ENCODE measurements at regions not wholly inside any gene's neighbourhood (a gene's known extent, or its start where the extent isn't known, plus 50 kb on each side); places are given as distances from the start of the nearest gene placed in this dataset.

DNA sequence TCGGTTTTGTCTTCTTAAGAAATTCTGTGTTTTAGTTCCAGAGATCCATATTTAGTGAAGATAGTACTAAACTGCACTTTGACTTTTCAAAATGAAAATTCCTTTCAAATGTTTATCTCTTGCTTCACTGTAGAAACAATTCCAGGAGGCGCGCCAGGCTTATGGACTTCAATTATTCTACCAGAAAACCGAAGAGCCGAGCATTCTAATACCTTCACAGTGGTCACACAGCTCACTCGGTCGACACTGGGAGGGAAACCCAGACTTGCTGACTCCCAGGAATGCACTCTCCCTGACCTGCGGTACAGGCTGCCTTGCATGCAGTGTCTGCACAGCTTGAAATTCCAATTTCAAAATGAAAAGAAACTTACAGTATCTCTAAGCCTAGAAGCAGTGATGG lies 119.9 kb upstream of the PIEZO2 start:
- DNase-seq (ENCODE audit: low read depth, low spot score): no peak

DNA sequence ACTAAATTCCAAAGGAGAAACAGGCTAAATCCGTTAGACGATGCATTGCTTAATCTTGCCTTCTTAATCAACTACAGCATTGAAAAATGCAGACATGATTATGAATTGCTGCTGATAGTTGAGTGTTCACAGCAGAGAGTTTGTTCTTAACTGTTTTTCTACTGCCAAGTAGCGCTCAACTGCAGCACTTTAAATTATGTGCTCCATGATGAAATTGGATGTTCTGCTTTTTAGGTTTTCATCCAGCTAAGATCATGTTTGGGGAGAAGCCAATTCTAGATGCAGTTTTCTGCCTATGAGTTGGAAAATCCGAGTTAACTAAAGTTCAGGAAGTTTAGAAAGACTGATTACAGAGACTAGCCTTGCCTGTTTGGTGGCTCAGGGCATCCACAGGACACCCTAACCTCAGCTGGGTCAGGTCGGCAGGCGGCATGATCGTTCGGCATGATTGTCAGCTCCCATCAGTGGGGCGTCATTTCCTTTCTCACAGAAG lies 119.4 kb upstream of the PIEZO2 start:
- DNase-seq (ENCODE audit: low read depth, low spot score): no peak

DNA sequence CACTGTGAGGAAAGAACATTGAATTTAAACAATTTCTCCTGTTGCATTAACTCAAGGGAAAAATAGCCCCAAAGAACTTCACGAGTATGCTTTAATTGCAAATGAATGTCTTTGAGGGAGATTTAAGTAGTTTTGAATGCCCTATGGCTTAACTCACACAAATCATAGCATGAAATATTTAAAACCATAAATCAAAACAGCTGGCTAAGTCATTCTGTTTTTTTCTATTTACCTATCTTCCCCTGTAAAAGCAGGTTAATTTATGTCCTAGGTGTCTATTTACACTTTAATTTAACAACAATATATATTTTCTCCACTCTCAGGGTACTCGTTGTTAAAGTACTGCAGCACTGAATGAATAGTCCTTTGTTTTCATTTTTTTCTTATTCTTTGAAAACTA lies 118.8 kb upstream of the PIEZO2 start:
- no peak for DNase-seq (ENCODE audit: low read depth, low spot score)

DNA sequence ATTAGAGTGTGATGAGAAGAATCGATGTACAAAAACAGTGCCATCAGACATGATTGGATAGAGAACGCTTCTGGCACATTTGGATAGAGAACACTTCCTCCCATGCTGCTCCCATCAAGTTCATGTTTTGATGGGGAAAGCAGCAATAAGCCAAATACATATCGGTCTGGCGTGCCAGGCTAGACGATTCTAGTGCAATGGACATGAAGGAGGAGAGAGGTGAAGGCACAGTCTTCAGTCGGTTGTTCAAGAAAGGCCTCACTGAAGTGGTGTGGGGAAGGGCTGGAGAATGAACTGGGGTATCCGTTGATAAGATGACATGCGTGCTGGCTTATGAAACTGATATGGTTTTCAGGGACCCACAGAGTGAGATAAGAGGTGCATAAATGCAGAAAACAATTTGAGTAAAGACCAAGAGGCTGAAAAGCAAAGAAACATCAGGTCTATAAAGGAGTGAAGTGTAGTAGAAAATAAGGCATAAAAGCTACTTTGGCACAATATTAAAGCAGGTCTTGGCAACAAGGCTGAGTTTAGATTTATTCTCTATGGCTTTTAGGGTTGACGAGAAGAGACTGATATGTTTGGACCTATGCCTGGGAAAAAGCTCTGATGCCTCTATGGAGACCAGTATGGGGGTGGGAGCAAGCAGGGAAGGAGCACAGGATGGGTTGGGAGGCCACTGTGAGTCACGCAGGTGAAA lies 117.6 kb upstream of the PIEZO2 start:
- DNase-seq (ENCODE audit: low read depth, low spot score): no peak

DNA sequence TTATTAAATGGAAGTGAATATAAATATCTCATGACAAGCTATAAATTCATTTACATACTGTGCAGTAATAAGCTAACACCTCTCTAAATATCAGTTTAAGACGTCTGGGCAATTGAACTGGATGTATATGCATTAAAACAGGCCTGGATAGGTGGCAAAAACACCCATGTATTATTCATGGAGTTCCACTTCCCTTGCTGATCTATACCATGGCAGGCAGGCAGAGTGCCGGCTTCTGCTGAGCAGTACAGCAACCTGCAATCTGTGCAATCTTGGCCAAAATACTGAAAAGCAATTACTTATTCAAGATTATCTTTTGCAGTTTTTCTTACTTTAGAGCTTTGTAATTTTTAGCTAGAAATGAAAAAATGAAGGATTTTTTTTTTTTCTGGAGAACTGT lies 112.1 kb upstream of the PIEZO2 start:
- no peak for DNase-seq (ENCODE audit: low read depth, low spot score)

DNA sequence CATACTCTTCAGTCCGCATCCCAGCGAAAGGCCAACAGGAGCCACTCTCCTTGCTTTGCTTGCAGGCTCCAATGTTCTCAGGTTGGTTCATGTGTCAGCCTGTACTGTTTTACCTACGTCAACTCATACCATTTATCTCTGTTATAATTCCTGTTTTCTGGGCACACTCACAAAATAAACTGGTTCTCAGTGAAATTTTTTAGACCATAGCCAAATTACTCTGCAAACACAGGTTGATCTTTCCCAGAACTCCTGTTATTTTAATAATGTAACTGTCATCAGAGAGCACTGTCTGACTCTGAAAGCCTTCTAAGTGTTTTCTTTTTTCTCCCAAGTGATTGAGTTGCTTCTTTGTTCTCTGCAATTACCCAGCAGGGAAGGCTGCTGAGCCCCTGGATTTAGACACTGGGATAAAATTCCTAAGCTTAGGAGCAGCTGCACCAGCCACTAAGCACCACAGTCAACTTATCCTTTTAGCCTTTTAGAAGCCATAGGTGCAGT lies 111.6 kb upstream of the PIEZO2 start:
- DNase-seq (ENCODE audit: low read depth, low spot score): no peak

DNA sequence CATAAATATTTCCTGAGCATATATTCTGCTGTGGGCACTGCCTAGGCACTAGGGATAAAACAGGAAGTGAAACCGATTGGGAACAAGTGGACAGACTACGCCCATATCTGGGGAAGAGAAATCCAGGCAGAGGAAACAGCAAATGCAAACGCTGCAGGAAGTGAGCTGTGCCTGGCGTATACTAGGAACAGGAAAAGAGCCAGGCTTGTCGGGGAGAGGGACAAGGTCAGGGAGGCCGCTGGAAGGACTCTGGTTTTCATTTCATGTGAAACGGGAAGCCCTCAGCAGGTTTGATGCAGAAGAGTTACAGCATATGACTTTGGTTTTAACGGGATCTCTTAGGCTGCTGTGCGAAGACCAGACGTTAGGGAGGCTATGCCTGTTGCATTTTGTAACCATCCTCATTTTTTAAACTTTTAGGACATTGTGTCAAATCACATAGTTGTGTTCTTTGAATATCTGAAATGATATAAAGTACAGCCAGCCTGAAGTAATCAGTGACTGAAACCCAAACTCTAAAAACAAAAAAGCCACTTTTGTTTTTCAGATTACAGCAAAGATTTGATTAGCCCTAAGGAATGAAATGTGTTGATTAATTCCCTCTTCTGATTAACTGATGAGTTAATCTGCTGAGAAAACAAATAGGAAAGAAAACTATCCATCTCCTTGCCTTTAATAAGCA lies 110.2 kb upstream of the PIEZO2 start:
- no peak for DNase-seq (ENCODE audit: low read depth, low spot score)

DNA sequence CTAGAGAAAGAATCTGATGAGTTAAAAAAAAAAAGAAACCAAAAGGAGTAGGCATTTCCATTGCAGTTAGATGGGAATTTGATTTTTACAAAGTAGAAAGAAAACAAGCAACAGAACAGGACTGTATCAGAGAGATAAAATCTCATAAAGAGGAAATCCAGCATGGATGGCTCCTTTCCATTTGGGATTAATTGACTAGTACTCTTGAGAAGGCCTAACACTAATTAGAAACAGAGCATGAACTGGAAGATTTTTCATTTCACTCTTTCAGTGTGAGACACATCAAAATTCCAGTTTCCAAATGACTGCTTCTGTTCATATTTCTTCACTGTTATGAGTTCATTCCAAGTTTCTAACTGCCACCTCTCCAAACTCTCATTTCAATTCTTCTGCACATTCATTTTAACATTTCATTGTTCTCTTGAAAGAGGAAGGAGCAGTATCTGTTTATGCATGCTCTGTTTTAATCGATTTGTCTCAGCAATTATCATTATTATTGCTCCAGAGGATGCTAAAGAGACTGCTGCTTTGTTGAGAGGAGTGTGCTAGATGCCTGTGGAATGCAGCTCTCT lies 108.8 kb upstream of the PIEZO2 start:
- no peak for DNase-seq (ENCODE audit: low read depth, low spot score)

DNA sequence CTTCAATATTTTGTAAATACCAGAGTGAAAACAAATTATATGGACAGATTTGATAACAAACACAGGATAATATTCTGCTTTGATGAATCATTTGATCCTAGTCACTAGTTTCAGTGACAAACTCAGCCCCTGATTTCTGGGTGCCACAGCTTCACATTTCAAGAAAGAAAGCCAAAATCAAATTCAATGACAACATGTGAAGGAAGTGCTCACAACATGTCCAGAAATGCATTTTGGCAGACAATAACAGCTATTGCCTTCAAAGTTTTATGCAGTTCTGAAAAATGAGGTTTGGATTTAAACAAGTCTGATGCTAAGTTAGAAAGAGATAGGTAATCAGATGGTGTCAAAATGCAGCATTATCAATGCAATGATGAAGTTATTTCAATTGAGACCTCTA lies 106.9 kb upstream of the PIEZO2 start:
- DNase-seq (ENCODE audit: low read depth, low spot score): no peak

DNA sequence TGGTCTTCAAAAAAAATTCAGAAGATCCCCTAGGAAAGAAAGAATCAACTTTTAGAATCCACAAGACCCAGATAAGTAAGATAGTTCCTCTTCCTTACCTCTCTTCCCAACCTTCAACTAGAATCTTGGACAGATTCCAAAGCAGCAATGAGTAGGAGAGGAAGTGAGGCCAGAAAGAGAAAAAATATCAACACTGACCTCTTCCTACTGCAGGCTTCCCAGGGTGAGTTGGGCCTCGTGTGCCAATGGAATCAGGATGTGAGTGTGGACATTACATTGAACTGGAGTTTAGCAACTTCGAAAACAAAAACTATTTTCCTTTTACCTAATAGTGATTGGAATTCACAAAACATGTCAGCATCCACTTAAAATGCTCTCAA lies 102.5 kb upstream of the PIEZO2 start:
- DNase-seq (ENCODE audit: low read depth, low spot score): no peak

DNA sequence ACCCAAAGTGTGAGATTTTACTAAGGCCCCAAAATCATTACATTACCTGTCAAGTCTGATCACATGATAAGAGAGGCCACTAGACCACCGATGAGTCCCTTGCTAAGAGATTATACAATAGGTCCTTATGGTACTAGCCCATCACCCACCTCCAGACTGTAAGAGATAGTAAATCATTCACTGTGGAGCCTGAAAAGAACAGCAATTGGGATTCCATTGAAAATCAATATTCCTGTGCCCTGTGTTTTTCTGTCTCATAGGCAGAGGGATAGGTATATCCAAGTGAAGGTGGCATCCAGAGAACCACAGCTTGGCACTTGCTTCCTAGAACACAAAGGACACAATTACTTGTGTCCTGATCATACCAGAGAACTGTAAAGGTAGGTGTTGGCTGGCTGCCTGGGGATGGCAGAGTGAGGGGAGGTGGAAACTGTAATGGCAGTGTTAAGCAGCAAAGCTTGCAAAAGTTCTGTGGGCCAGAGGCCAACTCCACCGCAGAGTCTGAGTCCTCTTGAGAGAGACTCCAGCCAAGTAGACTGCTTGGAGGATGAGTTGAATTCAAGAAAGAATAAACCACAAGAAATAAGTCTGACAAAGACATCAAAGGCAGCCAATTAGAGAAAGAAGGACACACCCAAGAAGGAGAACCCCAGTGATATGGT lies 102.0 kb upstream of the PIEZO2 start:
- peak; percentile 24 for DNase-seq (ENCODE audit: low read depth, low spot score)

DNA sequence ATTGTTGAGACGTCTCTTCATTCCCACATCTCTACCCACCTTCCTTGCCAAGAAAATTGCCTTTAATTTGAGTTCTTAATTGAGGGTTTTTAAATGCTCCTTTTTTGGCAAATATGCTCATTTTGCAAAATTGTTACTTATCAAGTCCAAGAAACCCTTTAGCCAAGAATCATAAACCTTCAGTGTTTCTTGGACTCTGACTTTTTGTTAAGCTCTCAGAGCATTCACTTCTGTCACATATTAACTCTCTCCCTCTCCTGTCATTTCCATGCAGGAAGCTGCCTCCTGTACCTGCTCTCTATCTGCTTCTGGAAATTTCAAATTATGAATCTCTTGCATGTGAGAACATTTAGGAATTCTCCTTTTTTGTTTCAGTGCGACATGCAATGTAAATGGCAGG lies 100.0 kb upstream of the PIEZO2 start:
- DNase-seq (ENCODE audit: low read depth, low spot score): no peak

DNA sequence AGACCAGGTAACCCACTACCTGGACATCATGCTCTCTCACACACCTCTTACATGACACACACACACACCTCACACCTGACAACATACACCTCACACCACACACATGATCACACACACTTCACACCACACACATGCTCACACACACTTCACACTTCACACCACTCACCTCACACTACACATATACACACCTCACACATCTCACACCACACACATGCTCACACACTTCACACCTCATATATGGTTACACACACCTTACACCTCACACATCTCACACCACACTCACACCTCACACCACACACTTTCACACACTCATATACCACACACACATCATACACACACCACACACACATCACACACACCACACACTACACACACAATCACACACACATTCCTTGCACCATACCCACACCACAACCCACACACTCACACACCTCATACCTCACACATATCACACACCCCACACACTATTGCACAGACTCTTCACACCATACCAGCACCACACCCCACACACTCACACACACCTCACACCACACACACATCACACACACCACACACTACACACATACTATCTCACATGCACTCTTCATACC lies 98.1 kb upstream of the PIEZO2 start:
- no peak for DNase-seq (ENCODE audit: low read depth, low spot score)

DNA sequence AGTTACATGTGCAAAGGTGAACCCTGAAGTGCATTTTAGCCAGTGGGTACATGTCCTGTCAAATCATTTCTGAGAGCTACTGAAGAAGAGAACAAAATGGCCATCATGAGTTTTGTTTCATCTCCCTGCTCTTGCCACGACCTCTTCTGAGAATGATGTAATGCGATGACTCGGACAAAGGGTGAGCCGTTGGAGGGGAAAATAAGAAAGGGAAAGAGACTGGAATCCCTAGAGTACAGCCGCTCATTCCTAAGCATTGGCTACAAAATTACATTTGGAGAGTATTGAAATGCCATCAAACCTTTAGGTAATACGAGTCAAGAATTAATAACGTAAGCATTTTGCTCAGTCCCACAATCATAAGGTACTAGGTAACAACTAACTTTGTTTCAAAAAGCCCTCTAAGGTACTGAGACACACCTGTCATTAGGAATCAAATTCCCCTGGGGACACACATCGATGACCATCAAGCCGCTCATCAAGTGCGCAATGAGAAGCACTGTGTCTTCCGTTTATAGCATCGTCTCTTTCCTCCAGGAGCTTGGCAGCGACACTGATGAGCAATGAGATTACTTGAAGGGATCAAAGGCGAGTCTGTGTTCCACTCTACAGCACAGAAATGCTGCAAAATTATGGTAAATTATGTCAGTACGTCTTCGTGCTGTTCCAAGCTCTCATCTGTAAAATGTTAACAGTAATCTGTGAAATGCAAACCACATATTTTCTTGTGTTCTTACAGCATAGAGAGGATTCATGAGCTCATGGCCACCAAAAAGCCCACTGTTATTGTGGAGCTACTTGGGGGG lies 97.3 kb upstream of the PIEZO2 start:
- DNase-seq (ENCODE audit: low read depth, low spot score): peak; percentile 12

DNA sequence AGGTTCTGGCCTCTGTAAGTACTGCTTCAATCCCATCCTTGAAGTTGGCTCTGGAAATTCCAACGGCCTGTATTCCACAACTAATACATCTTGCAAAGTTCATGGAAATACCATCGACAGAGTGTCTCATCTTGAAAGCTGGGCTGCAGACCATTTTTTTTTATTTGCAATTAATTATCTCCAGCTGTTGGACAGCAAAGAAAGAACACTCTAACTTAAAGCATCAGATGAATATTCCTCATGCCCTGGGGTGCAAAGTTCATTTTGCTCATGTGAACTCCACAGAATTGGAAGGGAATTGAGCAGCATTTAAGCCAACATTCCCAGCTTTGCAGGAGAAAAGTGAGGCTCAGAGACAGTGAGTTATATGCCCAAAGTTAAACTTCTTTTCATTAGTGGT lies 96.5 kb upstream of the PIEZO2 start:
- no peak for DNase-seq (ENCODE audit: low read depth, low spot score)

DNA sequence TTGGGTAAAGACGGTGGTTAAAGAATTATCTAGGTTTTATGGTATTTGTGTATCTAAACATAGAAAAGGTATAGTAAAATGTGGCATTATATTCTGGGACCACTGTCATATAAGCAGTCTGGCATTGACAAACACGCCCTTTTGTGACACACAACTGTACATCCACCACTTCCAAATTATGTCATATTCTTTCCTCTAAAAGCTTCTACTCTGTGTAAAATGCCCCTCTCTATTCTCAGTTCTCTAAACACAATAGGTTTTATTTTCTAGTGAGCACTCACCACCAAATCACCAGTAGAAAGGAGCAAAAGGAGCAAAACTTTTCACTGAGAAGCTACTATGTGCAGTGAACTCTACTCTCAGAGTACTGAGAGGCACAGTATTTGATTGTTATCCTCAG lies 88.1 kb upstream of the PIEZO2 start:
- no peak for DNase-seq (ENCODE audit: low read depth, low spot score)

DNA sequence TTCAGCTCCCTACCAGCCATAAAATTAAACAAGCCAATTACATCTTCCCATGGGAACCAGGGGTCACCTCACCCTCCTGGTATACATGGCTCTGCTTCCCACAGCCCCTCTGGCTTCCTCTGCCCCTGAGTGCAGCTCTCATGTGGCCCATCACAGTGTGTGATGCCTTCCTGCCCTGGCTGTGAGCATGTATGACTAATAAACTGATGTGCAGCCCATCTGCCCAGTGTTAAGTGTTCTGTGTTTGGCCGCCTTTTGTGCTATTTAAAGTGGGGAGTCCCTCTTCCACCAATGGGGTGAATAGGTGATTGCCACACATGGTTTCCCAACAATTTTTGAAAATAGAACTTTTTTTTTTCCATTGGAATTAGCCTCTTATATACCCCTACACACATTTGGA lies 87.7 kb upstream of the PIEZO2 start:
- no peak for DNase-seq (ENCODE audit: low read depth, low spot score)

DNA sequence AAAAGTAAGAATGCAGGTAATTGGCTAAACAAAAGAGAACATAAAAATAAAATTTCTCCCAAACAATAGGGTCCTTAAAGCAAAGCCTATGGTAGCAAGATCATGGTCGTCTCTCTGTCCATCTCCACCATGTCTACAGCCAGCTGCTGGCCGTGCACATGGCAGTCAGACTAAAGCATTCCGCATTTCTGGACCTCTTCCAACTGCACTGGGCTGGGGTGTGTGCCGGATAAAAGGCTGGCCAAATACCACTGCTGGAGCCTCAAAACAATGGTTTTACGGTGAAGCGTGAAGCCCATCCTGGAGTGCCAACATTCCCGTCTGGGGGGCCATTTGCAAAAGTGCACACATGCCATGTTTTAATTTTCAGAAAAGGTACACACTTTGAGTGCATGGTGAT lies 74.8 kb upstream of the PIEZO2 start:
- DNase-seq (ENCODE audit: low read depth, low spot score): no peak

DNA sequence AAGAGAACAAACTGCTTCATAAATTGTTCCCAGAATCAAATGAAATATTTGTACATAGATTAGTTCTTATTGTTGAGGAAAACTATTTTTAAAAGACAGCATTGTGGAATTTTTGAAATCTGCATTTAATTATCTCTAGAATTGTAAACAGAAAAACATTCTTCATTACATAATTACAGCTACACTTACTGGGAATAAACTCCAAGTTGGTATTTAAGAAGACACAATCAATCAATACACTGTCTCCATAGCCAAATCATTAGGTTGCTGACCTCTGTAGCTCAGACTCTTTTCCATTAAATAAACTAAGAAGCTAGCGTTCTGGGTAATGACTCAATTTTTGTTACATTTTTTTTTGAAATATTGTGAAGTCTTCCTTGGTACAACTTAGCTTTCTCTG lies 70.2 kb upstream of the PIEZO2 start:
- DNase-seq (ENCODE audit: low read depth, low spot score): no peak

DNA sequence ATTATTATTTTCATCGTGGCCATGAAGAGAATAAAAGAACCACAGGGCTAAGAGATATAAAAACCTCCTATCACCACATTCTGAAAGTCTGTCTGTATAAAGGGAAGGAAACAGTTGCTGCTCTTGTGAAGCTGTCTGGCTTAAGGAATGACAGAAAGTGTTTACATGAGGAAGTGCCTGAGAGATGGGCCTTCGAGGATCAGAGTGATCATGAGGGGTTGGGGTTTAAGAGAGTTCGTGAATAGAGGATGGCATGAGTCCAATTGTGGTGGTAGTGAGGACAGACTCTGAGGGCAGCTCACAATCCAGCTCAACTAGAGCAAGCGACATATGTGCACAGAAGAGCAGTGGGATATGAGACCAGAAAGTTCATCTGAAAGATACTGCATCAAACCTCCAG lies 65.8 kb upstream of the PIEZO2 start:
- no peak for DNase-seq (ENCODE audit: low read depth, low spot score)

DNA sequence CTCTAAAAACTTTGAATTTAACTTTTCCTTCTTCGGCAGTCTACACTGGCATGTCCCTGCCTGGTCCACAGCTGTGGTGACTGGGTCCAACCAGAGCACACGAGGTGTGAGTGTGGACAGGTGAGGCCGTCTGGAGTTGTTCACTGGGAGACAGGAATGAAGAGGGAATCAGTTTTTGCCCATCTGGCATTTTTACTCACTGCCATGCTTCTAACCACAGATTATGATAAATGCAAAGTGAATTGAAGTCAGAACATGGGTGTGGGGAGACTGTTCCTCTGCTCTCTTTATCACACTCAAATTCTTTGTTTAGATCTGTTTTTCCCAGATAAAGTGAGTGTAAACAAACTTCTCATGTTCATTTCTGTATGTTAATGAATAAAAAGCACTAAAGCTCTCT lies 54.7 kb upstream of the PIEZO2 start:
- no peak for DNase-seq (ENCODE audit: low read depth, low spot score)

All from astrocyte of the hippocampus (primary cell).